ENCODE measurements at regions not wholly inside any gene's neighbourhood (a gene's known extent, or its start where the extent isn't known, plus 50 kb on each side); places are given as distances from the start of the nearest gene placed in this dataset.

GRCh38 chr13:22736768-22737092, 444.0 kb upstream of the SGCG start:
- H3K36me3 ChIP-seq (ENCODE audit: low read depth), result no peaks in the 10 kb centered on the region
- DNase-seq (ENCODE audit: low spot score) (no peak), ATAC-seq (ENCODE audit: low read depth) (no peak)
- H3K4me3 ChIP-seq (ENCODE audit: severe bottlenecking), result no peak overlapping the region
- no peak overlapping the region for H3K27ac ChIP-seq (ENCODE audit: poor library complexity, severe bottlenecking)
- H3K27me3 ChIP-seq (ENCODE audit: insufficient read depth, poor library complexity, severe bottlenecking), result peaks cover 4% of the 10 kb centered on the region
- H3K4me1 ChIP-seq (ENCODE audit: insufficient read depth, poor library complexity, severe bottlenecking), result no peaks in the 10 kb centered on the region
- H3K9me3 ChIP-seq (ENCODE audit: severe bottlenecking), result no peaks in the 10 kb centered on the region
- TF ChIP-seq CTCF (IDR thresholded peaks at IDR 0.05; ENCODE audit: poor library complexity, severe bottlenecking), result no peak

GRCh38 chr13:22738357-22738756, 442.4 kb upstream of the SGCG start:
- no peaks in the 10 kb centered on the region for H3K4me1 ChIP-seq (ENCODE audit: insufficient read depth, poor library complexity, severe bottlenecking)
- no peak overlapping the region for H3K4me3 ChIP-seq (ENCODE audit: severe bottlenecking)
- no peaks in the 10 kb centered on the region for H3K36me3 ChIP-seq (ENCODE audit: low read depth)
- H3K9me3 ChIP-seq (ENCODE audit: severe bottlenecking), result no peaks in the 10 kb centered on the region
- no peak for ATAC-seq (ENCODE audit: low read depth)
- H3K27ac ChIP-seq (ENCODE audit: poor library complexity, severe bottlenecking), result no peak overlapping the region
- no peak for DNase-seq (ENCODE audit: low spot score)
- no peak for TF ChIP-seq CTCF (IDR thresholded peaks at IDR 0.05; ENCODE audit: poor library complexity, severe bottlenecking)
- H3K27me3 ChIP-seq (ENCODE audit: insufficient read depth, poor library complexity, severe bottlenecking), result peaks cover 4% of the 10 kb centered on the region

GRCh38 chr13:22740264-22740663, 440.5 kb upstream of the SGCG start:
- no peak for DNase-seq (ENCODE audit: low spot score)

GRCh38 chr13:22744688-22745452, 435.9 kb upstream of the SGCG start:
- no peak for TF ChIP-seq CTCF (IDR thresholded peaks at IDR 0.05; ENCODE audit: poor library complexity, severe bottlenecking)
- Histone ChIP-seq H3K27me3 (ENCODE audit: insufficient read depth, poor library complexity, severe bottlenecking) (no peaks in the 10 kb centered on the region), H3K4me1 (ENCODE audit: insufficient read depth, poor library complexity, severe bottlenecking) (no peaks in the 10 kb centered on the region), H3K27ac (ENCODE audit: poor library complexity, severe bottlenecking) (no peak overlapping the region), H3K36me3 (ENCODE audit: low read depth) (no peaks in the 10 kb centered on the region), H3K9me3 (ENCODE audit: severe bottlenecking) (no peaks in the 10 kb centered on the region), H3K4me3 (ENCODE audit: severe bottlenecking) (no peak overlapping the region)
- no peak for ATAC-seq (ENCODE audit: low read depth)
- DNase-seq (ENCODE audit: low spot score), result no peak

More at GRCh38 chr13:22740264-22740663, 440.5 kb upstream of the SGCG start:
- no peaks in the 10 kb centered on the region for H3K4me1 ChIP-seq (ENCODE audit: insufficient read depth, poor library complexity, severe bottlenecking)
- no peaks in the 10 kb centered on the region for H3K9me3 ChIP-seq (ENCODE audit: severe bottlenecking)
- no peaks in the 10 kb centered on the region for H3K27me3 ChIP-seq (ENCODE audit: insufficient read depth, poor library complexity, severe bottlenecking)
- no peak for ATAC-seq (ENCODE audit: low read depth)
- H3K36me3 ChIP-seq (ENCODE audit: low read depth), result no peaks in the 10 kb centered on the region
- no peak overlapping the region for H3K4me3 ChIP-seq (ENCODE audit: severe bottlenecking)
- no peak overlapping the region for H3K27ac ChIP-seq (ENCODE audit: poor library complexity, severe bottlenecking)
- no peak for TF ChIP-seq CTCF (IDR thresholded peaks at IDR 0.05; ENCODE audit: poor library complexity, severe bottlenecking)

GRCh38 chr13:22748866-22749577, 431.8 kb upstream of the SGCG start:
- DNase-seq (ENCODE audit: low spot score) (no peak), ATAC-seq (ENCODE audit: low read depth) (no peak)
- no peaks in the 10 kb centered on the region for H3K9me3 ChIP-seq (ENCODE audit: severe bottlenecking)
- H3K27ac ChIP-seq (ENCODE audit: poor library complexity, severe bottlenecking), result no peak overlapping the region
- TF ChIP-seq CTCF (IDR thresholded peaks at IDR 0.05; ENCODE audit: poor library complexity, severe bottlenecking), result no peak
- H3K4me1 ChIP-seq (ENCODE audit: insufficient read depth, poor library complexity, severe bottlenecking), result no peaks in the 10 kb centered on the region
- no peak overlapping the region for H3K4me3 ChIP-seq (ENCODE audit: severe bottlenecking)
- no peaks in the 10 kb centered on the region for H3K27me3 ChIP-seq (ENCODE audit: insufficient read depth, poor library complexity, severe bottlenecking)
- no peaks in the 10 kb centered on the region for H3K36me3 ChIP-seq (ENCODE audit: low read depth)
